ENCODE measurements at regions not wholly inside any gene's neighbourhood (a gene's known extent, or its start where the extent isn't known, plus 50 kb on each side); places are given as distances from the start of the nearest gene placed in this dataset.

- TF ChIP-seq EZH2 (IDR thresholded peaks at IDR 0.05; ENCODE audit: insufficient read depth, poor library complexity, severe bottlenecking), result no peak
- no peak for TF ChIP-seq EZH2phosphoT487 (IDR thresholded peaks at IDR 0.05; ENCODE audit: insufficient read depth, low read depth)
Measured at GRCh38 chr5:161098516-161098915, 246.5 kb upstream of the ATP10B start.

Measured in GM23248 (cell line).